SK-N-SH (cell line): ENCODE measurements at regions not wholly inside any gene's neighbourhood (a gene's known extent, or its start where the extent isn't known, plus 50 kb on each side); places are given as distances from the start of the nearest gene placed in this dataset.

Experiments used
- CTCF ChIA-PET: fragments of 300-600, 350-600 bp; formaldehyde crosslinking; extraction: SDS; loops from one replicate; lab custom pipeline; 2021; lab: Yijun Ruan, JAX
- POLR2A ChIA-PET: fragments of 350-600 bp; sonication (Branson Sonifier 250); formaldehyde crosslinking; extraction: SDS; loops from one replicate; lab custom pipeline; 2020; ENCODE audit warnings: antibody characterized with exemption, inconsistent platforms; lab: Yijun Ruan, JAX
- DNase-seq: peaks from one replicate; pipeline ENCODE4 v3.0.0; 2012
- H2AFZ ChIP-seq: fragments of 200-600 bp; sonication (generic); 2 replicates; pipeline ENCODE4 v1.8.1; 2016; ENCODE audit warnings: antibody characterized with exemption, mild to moderate bottlenecking, low read depth
- H3F3A ChIP-seq: fragments of 200-600 bp; sonication (generic); replicated peaks from 2 replicates; pipeline ENCODE3; 2016; ENCODE audit warnings: antibody characterized with exemption, mild to moderate bottlenecking; ENCODE audit not compliant: insufficient read depth
- H3K27ac ChIP-seq, 2 experiments: fragments of 200-500 bp in 1 of 2; fragments of 200-600 bp in 1 of 2; sonication (Bioruptor generic) in 1 of 2; sonication (generic), shearing (Covaris generic) in 1 of 2; 2 replicates each; pipeline versions ENCODE4 v1.5.1 to v1.6.1; 2014 to 2016; ENCODE audit warnings: low read depth in 2 of 2, inconsistent platforms in 1 of 2, low read length in 1 of 2, mild to moderate bottlenecking in 1 of 2, mixed read lengths in 1 of 2
- H3K27me3 ChIP-seq: fragments of 200-600 bp; sonication (generic), shearing (Covaris generic); 2 replicates; pipeline ENCODE4 v1.6.1; 2016; ENCODE audit warnings: mixed run types; ENCODE audit not compliant: insufficient read depth
- H3K36me3 ChIP-seq, 2 experiments: fragments of 200-500 bp in 1 of 2; fragments of 200-600 bp in 1 of 2; sonication (Bioruptor generic) in 1 of 2; sonication (generic) in 1 of 2; replicated peaks in 1 of 2; 2 replicates each; pipeline versions ENCODE3 to v1.5.1; 2014 to 2016; ENCODE audit warnings: low read length in 1 of 2, mild to moderate bottlenecking in 1 of 2; ENCODE audit not compliant: insufficient read depth in 2 of 2, control insufficient read depth in 1 of 2
- H3K4me1 ChIP-seq, 2 experiments: fragments of 200-500 bp in 1 of 2; fragments of 200-600 bp in 1 of 2; sonication (Bioruptor generic) in 1 of 2; sonication (generic), shearing (Covaris generic) in 1 of 2; 2 replicates each; pipeline versions ENCODE4 v1.5.1 to v1.6.1; 2014 to 2016; ENCODE audit warnings: low read depth in 1 of 2, low read length in 1 of 2, mixed run types in 1 of 2; ENCODE audit not compliant: insufficient read depth in 2 of 2, control insufficient read depth in 1 of 2
- H3K4me2 ChIP-seq: fragments of 200-600 bp; sonication (generic), shearing (Covaris generic); 2 replicates; pipeline ENCODE4 v1.6.1; 2017; ENCODE audit warnings: mixed run types
- H3K4me3 ChIP-seq, 2 experiments: fragments of 200-500 bp in 1 of 2; fragments of 200-600 bp in 1 of 2; sonication (Bioruptor generic) in 1 of 2; sonication (generic), shearing (Covaris generic) in 1 of 2; 2 replicates each; pipeline versions ENCODE4 v1.5.1 to v1.8.1; 2014 to 2016; ENCODE audit warnings: low read depth in 2 of 2, inconsistent platforms in 1 of 2, low read length in 1 of 2, mild to moderate bottlenecking in 1 of 2, mixed read lengths in 1 of 2, moderate library complexity in 1 of 2
- H3K79me2 ChIP-seq: fragments of 200-600 bp; sonication (generic); 2 replicates; pipeline ENCODE4 v1.8.1; 2017; ENCODE audit warnings: mild to moderate bottlenecking; ENCODE audit not compliant: insufficient read depth
- H3K9ac ChIP-seq: fragments of 200-600 bp; sonication (generic); 2 replicates; pipeline ENCODE4 v1.6.1; 2017; ENCODE audit warnings: mixed run types
- H3K9me2 ChIP-seq: fragments of 200-600 bp; sonication (generic); 2 replicates; pipeline ENCODE4 v1.6.1; 2017; ENCODE audit warnings: mixed run types
- H3K9me3 ChIP-seq: fragments of 200-600 bp; sonication (generic); 2 replicates; pipeline ENCODE4 v1.6.1; 2017; ENCODE audit warnings: mixed run types, mild to moderate bottlenecking, moderate library complexity
- H4K20me1 ChIP-seq: fragments of 200-600 bp; sonication (generic); 2 replicates; pipeline ENCODE4 v1.6.1; 2017; ENCODE audit warnings: mild to moderate bottlenecking, mixed run types; ENCODE audit not compliant: insufficient read depth
- ELF1 ChIP-seq: IDR thresholded peaks from 2 replicates; pipeline ENCODE4 v1.4.0; 2012
- EP300 ChIP-seq, 2 experiments: IDR thresholded peaks; 2 replicates each; pipeline versions ENCODE4 v1.4.0 to v1.6.1; 2012; ENCODE audit warnings: borderline replicate concordance in 1 of 2, low read depth in 1 of 2, low read length in 1 of 2
- EZH2phosphoT487 ChIP-seq: fragments of 200-600 bp; sonication (generic); IDR thresholded peaks from 2 replicates; pipeline ENCODE4 v1.6.1; 2017; ENCODE audit warnings: low read depth, mixed run types, mild to moderate bottlenecking, antibody characterized with exemption, moderate library complexity, borderline replicate concordance
- FOSL2 ChIP-seq: IDR thresholded peaks from 2 replicates; pipeline ENCODE4 v1.4.0; 2012; ENCODE audit warnings: low read depth, mild to moderate bottlenecking, moderate library complexity, borderline replicate concordance
- FOXM1 ChIP-seq: IDR thresholded peaks from 2 replicates; pipeline ENCODE4 v1.4.0; 2012; ENCODE audit warnings: low read depth, mild to moderate bottlenecking
- GATA2 ChIP-seq: sonication (generic); formaldehyde crosslinking; IDR thresholded peaks from 2 replicates; pipeline ENCODE4 v1.5.0; 2020; ENCODE audit warnings: mild to moderate bottlenecking, missing genetic modification reagents
- JUND ChIP-seq: IDR thresholded peaks from 2 replicates; pipeline ENCODE4 v1.4.0; 2012
- MEF2A ChIP-seq: IDR thresholded peaks from 2 replicates; pipeline ENCODE4 v1.4.0; 2012; ENCODE audit warnings: low read depth, borderline replicate concordance
- NRF1 ChIP-seq: IDR thresholded peaks from 2 replicates; pipeline ENCODE4 v1.6.1; 2012; ENCODE audit warnings: low read depth, mild to moderate bottlenecking, low read length
- RAD21 ChIP-seq: IDR thresholded peaks from 2 replicates; pipeline ENCODE4 v1.6.1; 2012; ENCODE audit warnings: mild to moderate bottlenecking, low read length
- RCOR1 ChIP-seq: fragments of 150-350 bp; IDR thresholded peaks from 2 replicates; pipeline ENCODE4 v1.6.1; 2017; ENCODE audit warnings: antibody characterized with exemption, low read length
- REST ChIP-seq: IDR thresholded peaks from 2 replicates; pipeline ENCODE4 v1.6.1; 2012; ENCODE audit warnings: mild to moderate bottlenecking, low read depth, low read length, moderate library complexity
- RFX5 ChIP-seq: IDR thresholded peaks from 2 replicates; pipeline ENCODE4 v1.6.1; 2012; ENCODE audit warnings: mild to moderate bottlenecking, improper control_type of control experiment, low read length
- SIN3A ChIP-seq: IDR thresholded peaks from 2 replicates; pipeline ENCODE4 v1.6.1; 2012; ENCODE audit warnings: low read depth, mild to moderate bottlenecking, low read length, moderate library complexity, borderline replicate concordance
- WGBS: methylation state at CpG from one replicate; pipeline ENCODE4 v1.1.6; 2017; ENCODE audit warnings: low lambda C conversion rate; 5-methylcytosine and 5-hydroxymethylcytosine counted together
- TF ChIP-seq, protein P1 (sequence below): fragments of 150-350 bp; IDR thresholded peaks from 2 replicates; pipeline ENCODE4 v1.6.1; 2016; ENCODE audit warnings: mild to moderate bottlenecking, low read depth, low read length
- TF ChIP-seq, protein P2 (sequence below): IDR thresholded peaks from 2 replicates; pipeline ENCODE4 v1.4.0; 2012; ENCODE audit warnings: low read depth, borderline replicate concordance
- TF ChIP-seq, protein P3 (sequence below): fragments of 200-600 bp; sonication (generic); IDR thresholded peaks from 2 replicates; pipeline ENCODE4 v1.6.1; 2017; ENCODE audit warnings: antibody characterized with exemption, mild to moderate bottlenecking, moderate library complexity
- TF ChIP-seq, protein P4 (sequence below): IDR thresholded peaks from 2 replicates; pipeline ENCODE4; 2012

DNA sequence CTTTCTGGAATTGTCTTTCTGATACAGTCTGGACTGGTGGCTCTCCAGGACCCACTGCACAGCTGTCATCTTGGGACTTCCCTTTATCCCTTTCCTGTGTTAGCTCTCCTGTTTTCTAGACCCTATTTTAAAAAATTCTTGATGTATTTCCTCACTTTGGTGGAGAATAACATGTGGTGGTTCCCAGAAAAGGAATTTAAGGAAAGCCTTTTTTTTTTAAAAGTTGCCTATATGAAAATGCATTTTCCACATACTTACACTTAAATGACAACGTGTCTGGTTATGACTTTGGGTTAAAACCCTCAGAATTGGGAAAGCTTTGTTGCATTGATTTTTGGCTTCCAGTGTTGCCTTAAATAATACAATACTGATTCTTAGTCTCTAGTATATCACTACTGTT lies 400.7 kb downstream of the TMEM135 start:
- Histone ChIP-seq H3K9me3 (no peaks in the 10 kb centered on the region), H2AFZ (0 out of 2 replicates have a peak overlapping the region, but pooled peaks have one; percentile 27), H4K20me1 (no peaks in the 10 kb centered on the region), H3K27ac (no peak overlapping the region), H3K27me3 (no peaks in the 10 kb centered on the region), H3F3A (no peaks in the 10 kb centered on the region), H3K9me2 (no peaks in the 10 kb centered on the region), H3K9ac (no peak overlapping the region)
- no peak for DNase-seq
- CTCF ChIA-PET: interaction anchor here (4.6 kb wide), 1 partner anchor 17 kb away, joined by 21 read pairs; no protein-coding TSS in a partner anchor
- TF ChIP-seq RFX5: no peak
- no peak for TF ChIP-seq SIN3A
- TF ChIP-seq ELF1: no peak
- TF ChIP-seq, all 33 proteins: peak for 0
- Histone ChIP-seq H3K4me3 (no peak overlapping the region), H3K4me1 (peaks cover 0 to 13% of the 10 kb centered on the region in 2 experiments; a peak in 1 of 4 replicates), H3K36me3 (no peaks in the 10 kb centered on the region), H3K79me2 (no peaks in the 10 kb centered on the region), H3K4me2 (no peak overlapping the region)
- 6% methylated on average over 1 of the region's 1 CpG for WGBS
- POLR2A ChIA-PET: no interaction called here

- Histone ChIP-seq H3K4me2 (no peak overlapping the region; the same call in 1 of the 2 replicates), H3F3A (no peaks in the 10 kb centered on the region), H3K27me3 (no peaks in the 10 kb centered on the region), H2AFZ (no peak overlapping the region), H3K36me3 (no peaks in the 10 kb centered on the region), H3K9ac (no peak overlapping the region), H3K9me2 (no peaks in the 10 kb centered on the region), H3K4me3 (no peak overlapping the region), H3K9me3 (no peaks in the 10 kb centered on the region), H3K4me1 (peaks cover 0 to 13% of the 10 kb centered on the region in 2 experiments; a peak in 1 of 4 replicates), H3K27ac (no peak overlapping the region), H4K20me1 (no peaks in the 10 kb centered on the region), H3K79me2 (no peaks in the 10 kb centered on the region)
- no peak for DNase-seq
- CTCF ChIA-PET: interaction anchor here (4.6 kb wide), 1 partner anchor 17 kb away, joined by 21 read pairs; no protein-coding TSS in a partner anchor
- POLR2A ChIA-PET: no interaction called here
- TF ChIP-seq GATA2 (CRISPR knock-in tag): no peak
- no peak for TF ChIP-seq RCOR1
- no peak for TF ChIP-seq FOSL2
- TF ChIP-seq SIN3A: no peak
- no peak for TF ChIP-seq EZH2phosphoT487
- TF ChIP-seq NRF1: no peak
- TF ChIP-seq, protein P1, sequence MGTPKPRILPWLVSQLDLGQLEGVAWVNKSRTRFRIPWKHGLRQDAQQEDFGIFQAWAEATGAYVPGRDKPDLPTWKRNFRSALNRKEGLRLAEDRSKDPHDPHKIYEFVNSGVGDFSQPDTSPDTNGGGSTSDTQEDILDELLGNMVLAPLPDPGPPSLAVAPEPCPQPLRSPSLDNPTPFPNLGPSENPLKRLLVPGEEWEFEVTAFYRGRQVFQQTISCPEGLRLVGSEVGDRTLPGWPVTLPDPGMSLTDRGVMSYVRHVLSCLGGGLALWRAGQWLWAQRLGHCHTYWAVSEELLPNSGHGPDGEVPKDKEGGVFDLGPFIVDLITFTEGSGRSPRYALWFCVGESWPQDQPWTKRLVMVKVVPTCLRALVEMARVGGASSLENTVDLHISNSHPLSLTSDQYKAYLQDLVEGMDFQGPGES: no peak
- TF ChIP-seq, protein P2, sequence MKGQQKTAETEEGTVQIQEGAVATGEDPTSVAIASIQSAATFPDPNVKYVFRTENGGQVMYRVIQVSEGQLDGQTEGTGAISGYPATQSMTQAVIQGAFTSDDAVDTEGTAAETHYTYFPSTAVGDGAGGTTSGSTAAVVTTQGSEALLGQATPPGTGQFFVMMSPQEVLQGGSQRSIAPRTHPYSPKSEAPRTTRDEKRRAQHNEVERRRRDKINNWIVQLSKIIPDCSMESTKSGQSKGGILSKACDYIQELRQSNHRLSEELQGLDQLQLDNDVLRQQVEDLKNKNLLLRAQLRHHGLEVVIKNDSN: no peak
- TF ChIP-seq RFX5: no peak
- TF ChIP-seq, protein P3, sequence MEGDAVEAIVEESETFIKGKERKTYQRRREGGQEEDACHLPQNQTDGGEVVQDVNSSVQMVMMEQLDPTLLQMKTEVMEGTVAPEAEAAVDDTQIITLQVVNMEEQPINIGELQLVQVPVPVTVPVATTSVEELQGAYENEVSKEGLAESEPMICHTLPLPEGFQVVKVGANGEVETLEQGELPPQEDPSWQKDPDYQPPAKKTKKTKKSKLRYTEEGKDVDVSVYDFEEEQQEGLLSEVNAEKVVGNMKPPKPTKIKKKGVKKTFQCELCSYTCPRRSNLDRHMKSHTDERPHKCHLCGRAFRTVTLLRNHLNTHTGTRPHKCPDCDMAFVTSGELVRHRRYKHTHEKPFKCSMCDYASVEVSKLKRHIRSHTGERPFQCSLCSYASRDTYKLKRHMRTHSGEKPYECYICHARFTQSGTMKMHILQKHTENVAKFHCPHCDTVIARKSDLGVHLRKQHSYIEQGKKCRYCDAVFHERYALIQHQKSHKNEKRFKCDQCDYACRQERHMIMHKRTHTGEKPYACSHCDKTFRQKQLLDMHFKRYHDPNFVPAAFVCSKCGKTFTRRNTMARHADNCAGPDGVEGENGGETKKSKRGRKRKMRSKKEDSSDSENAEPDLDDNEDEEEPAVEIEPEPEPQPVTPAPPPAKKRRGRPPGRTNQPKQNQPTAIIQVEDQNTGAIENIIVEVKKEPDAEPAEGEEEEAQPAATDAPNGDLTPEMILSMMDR: no peak
- TF ChIP-seq MEF2A: no peak
- TF ChIP-seq FOXM1: no peak
- no peak for TF ChIP-seq JUND
- TF ChIP-seq RAD21: no peak
- no peak for TF ChIP-seq REST
- no peak for TF ChIP-seq EP300 (IDR thresholded peaks at IDR 0.05; ENCODE audit: borderline replicate concordance in 1 of 2, low read depth in 1 of 2, low read length in 1 of 2)
- TF ChIP-seq, protein P4, sequence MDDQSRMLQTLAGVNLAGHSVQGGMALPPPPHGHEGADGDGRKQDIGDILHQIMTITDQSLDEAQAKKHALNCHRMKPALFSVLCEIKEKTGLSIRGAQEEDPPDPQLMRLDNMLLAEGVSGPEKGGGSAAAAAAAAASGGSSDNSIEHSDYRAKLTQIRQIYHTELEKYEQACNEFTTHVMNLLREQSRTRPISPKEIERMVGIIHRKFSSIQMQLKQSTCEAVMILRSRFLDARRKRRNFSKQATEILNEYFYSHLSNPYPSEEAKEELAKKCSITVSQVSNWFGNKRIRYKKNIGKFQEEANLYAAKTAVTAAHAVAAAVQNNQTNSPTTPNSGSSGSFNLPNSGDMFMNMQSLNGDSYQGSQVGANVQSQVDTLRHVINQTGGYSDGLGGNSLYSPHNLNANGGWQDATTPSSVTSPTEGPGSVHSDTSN: no peak
Measured at GRCh38 chr11:87437844-87438223, 400.1 kb downstream of the TMEM135 start.
